GM18511 (cell line): ENCODE measurements at regions not wholly inside any gene's neighbourhood (a gene's known extent, or its start where the extent isn't known, plus 50 kb on each side); places are given as distances from the start of the nearest gene placed in this dataset.

Experiments
- ATAC-seq: cut with Tn5 transposase; IDR thresholded peaks from one replicate; pipeline ENCODE4 v1.9.1; 2021; ENCODE audit warnings: mild to moderate bottlenecking, moderate library complexity; ENCODE audit not compliant: unreplicated experiment

DNA sequence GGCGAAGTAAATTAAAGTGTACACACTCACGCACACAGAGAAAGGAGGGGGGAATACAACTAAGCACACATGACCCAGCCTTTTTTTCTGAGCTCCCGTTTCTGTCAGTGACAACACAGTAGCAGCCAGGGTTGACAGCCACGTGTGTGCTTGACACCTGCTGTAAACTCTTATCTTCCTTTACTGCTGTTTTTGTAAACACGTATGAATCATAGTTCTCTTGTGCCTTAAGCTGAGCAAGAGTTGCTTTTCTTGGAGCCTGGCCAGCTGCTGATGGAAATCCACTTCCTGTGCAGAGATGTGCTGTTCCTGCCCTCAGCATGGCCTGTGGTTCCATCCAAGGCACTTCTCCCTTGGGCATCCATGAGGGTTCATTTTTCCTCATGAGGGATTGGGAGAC lies 561.9 kb downstream of the GALR1 start:
- ATAC-seq = no peak

DNA sequence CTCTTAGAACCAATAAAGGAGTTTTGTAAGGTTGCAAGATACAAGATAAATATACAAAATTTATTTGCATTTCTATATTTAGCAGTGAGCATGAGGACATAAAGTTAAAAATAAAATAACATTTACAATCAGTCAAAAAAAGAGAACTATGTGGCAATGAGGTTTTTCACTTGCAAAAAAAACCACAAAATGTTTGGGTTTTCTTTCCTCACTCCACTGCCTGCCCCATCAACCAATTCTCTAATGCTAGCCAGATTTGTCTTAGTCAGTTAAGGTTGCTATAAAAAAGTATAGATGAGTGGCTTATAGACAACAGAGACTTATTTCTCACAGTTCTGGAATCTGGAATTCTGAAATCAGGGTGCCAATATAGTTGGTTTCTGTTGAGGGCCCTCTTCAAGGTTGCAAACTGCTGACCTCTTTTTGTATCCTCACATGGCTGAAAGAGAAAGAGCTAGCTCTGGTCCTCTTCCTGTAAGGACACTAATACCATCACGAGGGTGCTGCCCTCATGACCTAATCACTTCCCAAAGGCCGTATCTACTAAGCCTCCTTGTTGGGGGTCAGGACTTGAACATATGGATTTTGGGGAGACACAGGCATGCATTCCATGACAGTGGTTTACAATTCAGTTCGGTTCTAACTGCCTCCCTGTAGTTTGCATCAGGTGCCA lies 566.2 kb downstream of the GALR1 start:
- ATAC-seq = no peak

DNA sequence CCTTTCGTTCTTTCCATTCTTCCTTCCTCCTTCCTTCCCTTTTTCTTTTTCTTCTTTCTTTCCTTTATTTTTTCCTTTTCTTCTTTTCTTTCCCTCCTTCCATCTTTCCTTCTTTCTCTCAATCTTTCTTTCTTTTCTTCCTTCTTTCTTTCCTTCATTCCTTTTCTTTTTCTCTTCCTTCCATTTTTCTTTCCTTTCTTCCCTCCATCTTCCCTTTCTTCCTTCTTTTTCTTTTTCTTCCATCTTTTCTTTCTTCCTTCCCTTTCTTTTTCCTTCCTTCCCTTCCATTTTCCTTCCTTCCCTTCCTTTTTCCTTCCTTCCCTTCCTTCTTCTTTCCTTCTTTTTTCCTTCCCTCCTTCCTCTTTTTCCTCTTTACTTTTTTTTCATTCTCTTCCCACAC lies 568.7 kb downstream of the GALR1 start:
- no peak for ATAC-seq

DNA sequence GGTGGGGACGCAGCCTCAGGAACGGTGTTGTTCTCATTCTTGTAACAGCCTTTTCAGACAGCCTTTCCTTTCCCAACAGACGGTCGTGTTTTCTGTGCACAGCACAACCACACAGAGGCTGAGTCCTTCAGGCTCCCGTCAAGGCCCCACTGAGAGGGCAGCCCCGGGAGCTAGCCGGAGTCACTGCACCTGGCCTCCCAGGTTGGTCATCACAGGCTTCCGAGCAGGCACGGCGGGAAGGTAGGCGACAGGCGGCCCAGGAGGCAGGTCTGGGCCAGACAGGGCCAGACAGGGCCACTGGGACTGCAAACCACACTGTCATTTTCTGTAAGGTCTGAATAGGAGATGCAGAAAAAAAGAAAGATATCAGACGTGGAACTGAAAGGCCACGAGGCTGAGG lies 570.8 kb downstream of the GALR1 start:
- no peak for ATAC-seq

DNA sequence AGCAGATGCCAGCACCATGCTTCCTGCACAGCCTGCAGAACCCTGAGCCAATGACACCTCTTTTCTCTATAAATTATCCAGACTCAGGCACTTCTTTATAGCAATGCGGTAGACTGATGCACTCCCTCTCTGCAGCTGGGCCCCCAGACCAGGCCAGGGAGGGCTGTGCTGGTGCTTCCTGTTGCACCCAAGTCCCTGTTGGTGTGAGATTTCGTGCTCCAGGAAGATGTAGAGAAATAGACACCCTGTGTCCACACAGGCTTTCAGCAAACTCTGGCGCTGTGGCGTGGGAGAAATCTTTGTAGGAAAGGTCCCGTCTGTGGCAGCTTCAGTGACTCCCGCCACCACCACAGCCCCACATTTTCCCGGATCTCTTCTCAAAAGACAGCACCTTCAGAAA lies 572.2 kb downstream of the GALR1 start:
- ATAC-seq = no peak

DNA sequence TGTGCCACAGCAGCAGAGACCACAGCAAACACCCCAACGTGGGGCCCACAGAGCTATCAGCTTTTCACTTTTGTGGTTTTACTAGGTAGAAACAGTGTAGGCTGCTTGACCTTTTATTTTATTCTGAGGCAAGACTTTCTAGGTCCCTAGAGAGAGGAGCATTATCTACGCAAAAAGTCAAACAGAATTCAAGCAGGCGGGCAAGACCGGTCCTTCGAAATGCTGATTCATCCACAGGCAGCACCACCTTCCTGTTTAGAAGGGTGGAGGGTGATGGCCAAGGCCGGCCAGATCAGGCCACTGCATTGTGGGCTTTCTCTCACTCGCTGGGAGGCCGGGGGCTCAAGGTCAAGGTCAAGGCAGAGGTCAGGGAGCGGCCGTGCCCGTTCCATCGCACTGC lies 573.0 kb downstream of the GALR1 start:
- no peak for ATAC-seq

DNA sequence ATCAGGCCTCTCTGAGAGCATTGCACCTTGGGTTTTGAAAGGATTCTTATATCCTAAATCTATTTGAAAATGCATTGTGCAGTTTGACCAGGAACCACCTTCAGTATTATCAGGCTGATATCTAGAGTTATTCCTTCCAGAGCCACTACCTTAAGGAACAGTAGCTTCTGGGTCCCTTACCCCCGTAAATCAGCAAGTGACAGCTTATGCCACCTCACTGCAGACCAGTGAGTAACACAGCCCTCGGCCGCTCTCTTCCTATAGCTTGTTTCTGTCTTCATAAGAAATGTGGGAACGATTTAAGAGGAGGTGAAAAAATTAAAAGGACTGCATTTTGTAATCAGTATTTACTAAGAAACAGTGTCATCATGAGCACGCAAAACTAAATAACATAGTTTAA lies 584.2 kb downstream of the GALR1 start:
- no peak for ATAC-seq

DNA sequence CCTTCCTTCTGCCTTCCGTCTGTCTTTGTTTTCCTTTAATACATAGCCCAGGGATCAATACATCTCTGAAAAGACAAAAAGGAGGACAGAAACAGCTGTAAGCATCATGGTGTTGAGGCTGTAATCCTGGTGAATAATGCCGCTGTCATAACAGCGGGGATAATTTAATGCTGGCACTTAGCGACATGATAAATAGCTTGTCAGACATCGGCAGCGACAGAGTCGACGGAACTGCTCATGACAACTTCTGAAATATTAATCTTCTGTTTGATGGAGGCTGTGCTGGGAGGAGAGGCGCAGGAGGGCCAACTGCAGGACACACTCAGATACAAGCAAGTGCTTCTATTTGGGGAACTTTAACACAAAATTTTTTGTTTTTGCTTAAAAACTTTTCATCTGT lies 602.2 kb downstream of the GALR1 start:
- no peak for ATAC-seq

DNA sequence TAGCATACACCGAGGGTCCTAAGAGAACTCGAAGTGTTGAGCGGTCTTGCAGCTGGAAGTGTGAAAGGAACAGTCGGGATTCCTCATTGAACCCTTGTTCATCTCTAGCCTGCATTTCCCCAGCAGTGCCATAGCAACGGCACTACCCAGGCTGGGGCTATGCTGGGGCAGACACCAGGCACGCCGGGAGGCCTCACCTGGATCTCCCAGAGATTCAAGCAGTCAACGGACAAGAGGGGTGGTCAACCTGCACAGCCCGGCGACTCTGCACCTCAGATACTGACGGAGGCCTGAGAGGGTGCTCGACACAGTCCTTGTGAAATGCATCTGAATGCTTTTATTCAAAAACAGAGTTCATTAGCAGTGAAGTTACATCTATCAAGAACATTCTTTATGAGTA lies 604.2 kb downstream of the GALR1 start:
- ATAC-seq = no peak

DNA sequence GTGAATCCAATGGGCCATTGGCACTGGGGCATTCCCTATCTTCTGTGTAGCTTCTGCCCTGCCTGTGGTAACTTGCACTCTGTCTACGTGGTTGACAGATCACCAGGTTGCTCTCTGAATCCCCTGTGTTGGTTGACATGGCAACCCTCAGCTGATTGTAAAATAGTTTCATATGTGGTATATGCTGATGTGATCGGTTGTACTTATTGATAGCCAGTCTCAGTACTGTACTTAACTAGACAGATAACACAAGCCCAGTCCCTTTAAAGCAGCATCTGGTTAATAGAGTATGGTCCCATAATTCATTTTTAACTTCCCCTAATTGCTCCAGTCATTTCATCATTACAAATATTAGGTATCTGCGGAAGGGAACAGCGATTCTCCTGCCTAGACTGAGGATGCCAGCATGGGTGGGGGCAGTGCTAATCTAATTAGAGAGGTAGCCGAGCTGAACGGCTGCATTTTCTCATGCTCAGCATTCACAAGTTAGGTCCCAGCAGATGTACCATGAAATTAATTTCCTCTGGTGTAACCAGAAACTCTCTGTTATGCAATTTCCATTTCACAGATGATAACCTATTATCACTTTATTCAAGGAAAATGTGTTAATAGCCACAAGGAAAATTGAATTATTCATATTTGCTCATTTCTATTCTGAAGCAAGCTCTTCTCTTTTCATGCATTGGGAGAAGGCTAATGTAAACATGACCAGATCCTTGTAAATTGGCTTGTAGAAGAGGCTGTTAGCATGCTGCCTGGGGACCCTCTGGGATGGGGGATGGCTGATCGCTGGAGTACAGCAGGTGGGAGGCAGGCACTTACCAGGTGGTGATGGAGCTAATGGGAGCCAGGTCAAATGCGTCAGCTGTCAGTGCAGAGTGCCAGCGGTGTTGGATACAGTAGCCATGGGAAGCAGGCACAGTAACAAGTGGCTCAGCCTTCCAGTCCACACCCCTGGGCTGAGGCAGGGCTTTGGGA lies 608.3 kb downstream of the GALR1 start:
- ATAC-seq = no peak

DNA sequence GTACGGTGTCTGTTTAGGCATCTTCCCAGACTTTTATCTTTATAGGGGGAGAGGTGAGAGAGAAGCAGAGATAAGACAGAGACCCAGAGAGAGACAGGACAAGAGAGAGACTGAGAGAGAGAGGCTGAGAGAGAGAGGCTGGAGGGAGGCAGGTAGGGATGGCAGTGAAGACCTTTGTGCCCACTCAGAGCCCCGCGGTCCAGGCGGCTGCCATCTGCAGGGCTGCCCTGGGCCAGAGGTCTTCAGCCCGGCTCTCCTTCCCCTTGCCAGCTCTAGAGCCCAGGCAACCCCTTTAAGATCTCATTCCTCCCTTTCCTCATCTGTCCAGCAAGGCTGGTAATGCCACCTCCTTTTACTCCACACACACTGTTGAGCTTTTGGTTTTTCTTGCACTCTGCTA lies 610.0 kb downstream of the GALR1 start:
- ATAC-seq = no peak

DNA sequence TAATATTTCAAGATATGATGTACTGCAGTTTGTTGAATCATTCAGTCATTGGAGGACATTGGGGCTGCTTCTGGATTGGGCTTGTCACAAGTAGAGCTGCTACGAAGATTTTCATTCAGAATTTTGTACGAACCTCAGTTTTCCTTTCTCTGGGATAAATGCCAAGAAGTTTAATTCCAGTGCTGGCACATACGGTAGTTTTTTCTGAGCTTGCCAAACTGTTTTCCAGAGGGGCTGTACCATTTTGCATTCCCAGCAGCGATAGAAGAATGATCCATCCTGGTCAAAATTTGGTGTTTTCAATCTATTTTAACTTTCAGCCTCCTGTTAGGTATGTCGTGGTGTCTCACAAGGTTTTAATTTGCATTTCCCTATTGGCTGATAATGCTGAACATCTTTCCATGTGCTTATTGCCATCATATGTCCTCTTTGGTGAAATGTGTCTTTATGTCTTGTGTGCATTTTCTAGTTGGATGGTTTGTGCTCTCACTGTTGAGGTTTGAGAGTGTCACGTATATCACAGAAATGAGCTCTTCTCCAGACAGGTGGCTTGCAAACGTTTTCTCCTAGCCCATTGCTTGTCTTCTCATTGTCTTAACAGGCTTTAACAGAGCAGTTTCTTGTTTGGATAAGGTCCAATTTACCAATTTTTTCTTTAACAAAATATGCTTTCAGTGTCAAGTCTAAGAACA lies 612.6 kb downstream of the GALR1 start:
- no peak for ATAC-seq

DNA sequence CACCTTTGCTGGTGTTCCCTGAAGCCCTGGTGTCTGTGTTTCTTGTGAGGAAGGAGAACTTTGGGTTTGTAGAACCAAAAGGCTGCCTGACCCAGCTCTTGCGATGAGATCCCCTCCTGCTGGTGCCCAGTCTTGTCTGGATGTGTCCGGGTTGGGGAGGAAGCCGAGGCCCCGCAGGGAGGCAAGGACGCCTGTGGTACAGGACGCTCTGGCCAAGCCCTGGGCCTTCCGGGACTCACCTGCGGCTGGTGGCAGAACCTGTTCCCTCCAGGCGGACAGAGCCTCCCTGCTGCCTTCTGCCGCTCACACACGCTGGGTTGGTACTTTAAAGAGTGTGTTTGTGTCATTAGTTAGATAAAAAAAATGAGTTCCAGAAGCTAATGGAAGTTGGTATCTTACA lies 616.2 kb downstream of the GALR1 start:
- no peak for ATAC-seq

DNA sequence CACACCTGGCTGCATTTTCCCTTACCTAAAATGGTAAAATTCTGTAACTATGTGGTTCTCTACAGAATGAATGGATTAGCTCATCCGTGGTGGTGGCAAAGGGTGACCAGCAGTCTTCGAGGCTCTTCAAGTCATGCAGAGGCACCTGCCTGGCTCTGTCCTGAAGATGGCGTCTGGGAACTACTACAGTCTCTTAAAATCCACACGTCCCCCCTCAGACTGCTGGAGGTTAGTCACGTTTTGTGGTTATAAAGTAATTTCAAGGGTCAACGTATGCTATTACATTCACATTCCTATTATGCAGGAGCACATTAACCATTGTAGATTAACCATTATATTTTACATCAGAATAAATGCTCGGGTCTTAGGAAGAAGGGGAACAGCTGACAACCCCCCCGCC lies 616.7 kb downstream of the GALR1 start:
- no peak for ATAC-seq

DNA sequence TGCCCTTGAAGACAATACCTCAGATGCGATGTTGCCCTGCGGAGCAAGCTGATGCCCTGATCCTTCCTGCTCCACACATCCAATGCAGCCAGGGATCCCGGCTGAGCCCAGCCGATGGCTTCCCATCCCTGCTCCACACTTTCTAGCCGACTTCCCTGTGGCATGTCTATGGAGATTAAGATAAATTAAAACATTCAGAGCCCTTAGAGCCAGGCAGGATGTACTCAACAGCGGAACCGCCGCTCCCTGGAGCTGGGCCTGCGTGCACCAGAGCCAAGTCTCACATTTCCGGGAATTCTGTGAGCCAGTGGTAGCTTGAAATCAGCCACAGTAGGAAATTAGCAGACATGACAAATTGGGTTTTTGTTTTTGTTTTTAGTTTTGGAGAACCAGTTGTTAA lies 620.6 kb downstream of the GALR1 start:
- no peak for ATAC-seq

DNA sequence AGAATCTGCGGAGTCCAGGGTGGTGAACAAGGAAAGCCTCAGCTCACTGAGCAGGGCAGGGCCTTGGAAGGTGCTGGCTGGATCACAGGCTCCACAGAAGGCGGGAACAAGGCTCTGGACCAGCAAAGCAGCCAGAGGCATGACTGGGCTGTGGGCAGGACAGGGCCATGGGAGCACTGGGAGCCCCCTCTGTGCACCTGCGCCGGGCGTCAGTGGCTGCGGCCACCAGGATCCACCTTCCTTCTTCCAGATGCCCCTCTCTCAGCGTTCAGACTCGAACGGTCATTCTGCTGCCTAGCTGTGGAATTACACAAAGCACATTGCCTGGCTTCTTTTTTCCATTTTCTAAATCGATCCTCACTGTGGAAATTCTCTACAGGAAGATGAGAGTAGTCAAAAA lies 621.2 kb downstream of the GALR1 start:
- ATAC-seq = no peak

DNA sequence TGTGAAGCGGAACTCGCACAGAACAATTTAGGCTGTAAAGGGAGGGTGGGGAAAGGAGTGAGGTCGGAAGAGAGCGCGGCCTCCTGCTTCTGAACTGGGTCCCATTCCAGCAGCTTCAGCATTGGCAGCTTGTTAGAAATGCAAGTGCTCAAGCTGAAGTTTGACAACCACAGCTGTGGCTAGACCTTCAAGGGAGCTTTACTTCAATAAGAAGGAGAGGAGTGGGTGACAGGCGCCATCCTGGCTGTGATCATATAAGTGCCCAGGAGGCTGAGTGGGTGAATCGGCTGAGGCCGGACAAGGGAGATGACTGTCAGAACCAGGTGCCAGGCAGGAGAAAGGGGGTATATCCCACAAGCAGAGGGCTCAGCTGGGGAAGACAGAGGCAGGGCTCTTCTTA lies 622.5 kb downstream of the GALR1 start:
- ATAC-seq = no peak

DNA sequence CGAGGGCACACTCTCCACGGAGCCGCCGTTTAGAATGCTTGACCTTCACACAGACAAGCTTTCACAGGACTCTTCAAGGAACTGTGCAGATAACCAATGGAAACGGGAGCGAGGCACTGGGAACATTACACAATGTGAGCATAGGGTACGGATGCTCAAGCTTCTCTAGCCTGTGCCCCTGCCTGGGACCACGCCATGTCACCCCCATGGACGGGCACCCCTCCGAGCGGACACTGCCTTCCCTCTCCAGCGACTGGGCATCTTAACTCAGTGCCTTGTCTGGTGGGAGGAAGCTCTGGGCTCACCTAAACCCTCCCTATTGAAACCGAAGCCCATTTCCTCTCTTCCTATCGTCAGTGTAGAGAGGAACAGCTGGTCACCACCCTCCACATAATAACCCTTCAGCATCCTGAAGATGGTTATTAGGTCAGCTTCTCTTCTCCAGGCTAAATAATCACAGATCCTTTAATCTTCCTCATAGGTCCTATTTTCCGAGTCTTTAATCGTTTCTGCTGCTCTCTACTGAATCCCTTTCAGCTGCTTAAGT lies 626.7 kb downstream of the GALR1 start:
- no peak for ATAC-seq

DNA sequence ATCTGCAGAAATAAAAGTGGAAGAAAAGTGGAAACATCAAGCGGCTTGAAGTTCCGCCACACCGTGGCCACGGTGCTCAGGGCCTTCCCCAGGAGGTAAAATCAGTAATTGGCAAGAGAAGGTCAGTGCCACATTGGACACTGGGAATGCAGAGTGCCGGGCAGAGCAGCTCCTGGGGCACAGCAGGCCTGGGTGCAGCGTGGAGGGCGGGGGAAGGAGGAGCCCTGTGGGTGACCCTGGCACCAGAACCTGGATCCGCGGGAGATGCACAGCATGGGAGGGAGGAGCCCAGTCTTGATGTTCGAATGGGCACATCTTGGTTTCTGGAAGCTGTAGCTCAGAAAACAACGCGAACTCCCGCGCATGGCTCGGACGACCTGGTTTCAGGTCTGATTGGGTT lies 630.2 kb downstream of the GALR1 start:
- no peak for ATAC-seq

DNA sequence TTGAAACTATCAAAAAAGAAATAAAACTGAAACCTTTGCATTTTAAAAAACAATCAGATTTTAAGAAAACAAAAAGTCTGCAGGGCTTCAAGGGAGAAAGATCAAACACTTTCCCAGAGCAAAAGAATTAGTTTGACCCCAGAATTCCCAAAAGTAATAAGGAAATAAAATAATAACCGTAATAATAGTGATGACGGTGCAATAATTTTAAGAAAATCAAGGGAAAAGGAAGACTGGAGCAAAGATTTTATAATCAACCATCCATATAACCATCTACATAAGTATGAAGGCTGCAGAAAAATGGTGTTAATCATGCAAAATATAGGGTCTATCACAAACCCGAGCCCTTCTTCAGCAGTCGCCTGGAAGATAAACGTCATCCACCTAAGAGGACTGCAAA lies 634.8 kb downstream of the GALR1 start:
- no peak for ATAC-seq

DNA sequence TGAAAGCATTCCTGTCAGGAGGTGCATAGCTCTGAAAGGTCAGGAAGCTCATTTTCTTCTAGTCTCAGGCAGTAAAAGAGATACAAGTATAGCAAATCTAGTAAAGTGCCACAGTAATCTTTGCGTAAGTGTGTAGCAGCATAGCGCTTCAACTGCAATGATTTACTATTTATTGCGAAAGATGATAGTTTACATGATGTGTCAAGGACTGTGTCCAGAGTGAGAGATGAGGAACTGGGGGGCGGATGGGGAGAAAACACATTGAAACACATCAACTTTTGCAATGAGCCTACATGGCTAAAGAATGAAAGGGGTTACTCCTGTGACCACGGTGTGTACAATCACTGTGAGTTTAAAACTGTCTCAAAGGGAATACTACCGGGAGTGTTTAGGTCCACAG lies 644.4 kb downstream of the GALR1 start:
- ATAC-seq = no peak

DNA sequence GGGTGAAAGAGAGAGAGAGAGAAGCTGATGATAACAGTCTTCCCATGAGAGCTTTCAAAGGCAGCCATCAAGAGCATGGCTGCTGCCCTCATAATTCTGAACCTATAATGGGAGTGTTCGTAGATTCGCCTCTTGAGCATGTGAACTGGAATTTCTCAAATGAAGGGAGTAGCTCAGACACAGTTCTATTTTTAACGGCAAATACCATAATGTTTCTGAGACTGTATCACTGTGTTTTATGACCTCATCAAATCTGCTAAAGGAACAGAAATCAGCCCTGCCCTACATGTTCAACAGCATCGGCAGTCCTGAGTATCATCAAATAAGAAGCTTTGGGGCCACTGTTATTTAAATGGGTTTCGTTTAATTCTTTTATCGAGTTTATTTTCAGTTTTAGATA lies 645.6 kb downstream of the GALR1 start:
- ATAC-seq = no peak
